ENCODE measurements at regions not wholly inside any gene's neighbourhood (a gene's known extent, or its start where the extent isn't known, plus 50 kb on each side); places are given as distances from the start of the nearest gene placed in this dataset.

GRCh38 chr6:1040393-1040792 lies 271.5 kb upstream of the FOXQ1 start (continued):
- TF ChIP-seq SP2 (tag by site-specific recombination; IDR thresholded peaks at IDR 0.05) (no peak), KLF10 (tag by site-specific recombination; IDR thresholded peaks at IDR 0.05) (no peak)

- no peak for TF ChIP-seq ZBTB8A (tag by site-specific recombination; IDR thresholded peaks at IDR 0.05)
- no peak for TF ChIP-seq ZNF248 (tag by site-specific recombination; IDR thresholded peaks at IDR 0.05)
- TF ChIP-seq SP2 (tag by site-specific recombination; IDR thresholded peaks at IDR 0.05) = no peak
- TF ChIP-seq ZBTB44 (tag by site-specific recombination; IDR thresholded peaks at IDR 0.05) = no peak
- ChIA-PET POLR2A (no interaction called here), CTCF (no interaction called here)
- Histone ChIP-seq H3K4me3 (ENCODE audit: low read depth, low read length) (no peak overlapping the region), H3K27ac (ENCODE audit: extremely low read depth, low read depth, low read length) (no peak overlapping the region), H3K9me3 (ENCODE audit: control insufficient read depth, insufficient read depth, low read depth, low read length) (no peaks in the 10 kb centered on the region), H3K4me1 (ENCODE audit: control insufficient read depth, insufficient read depth, low read length) (peaks cover 4% of the 10 kb centered on the region), H3K36me3 (ENCODE audit: control insufficient read depth in 2 of 2, insufficient read depth in 1 of 2, low read length in 2 of 2) (no peaks in the 10 kb centered on the region)
Measured at GRCh38 chr6:1039746-1040145, 272.2 kb upstream of the FOXQ1 start.

GRCh38 chr6:1039191-1039590 lies 272.7 kb upstream of the FOXQ1 start:
- ChIA-PET POLR2A (no interaction called here), CTCF (no interaction called here)
- H3K36me3 ChIP-seq (ENCODE audit: control insufficient read depth in 2 of 2, insufficient read depth in 1 of 2, low read length in 2 of 2) = no peaks in the 10 kb centered on the region
- H3K4me3 ChIP-seq (ENCODE audit: low read depth, low read length) = no peak overlapping the region
- no peak overlapping the region for H3K27ac ChIP-seq (ENCODE audit: extremely low read depth, low read depth, low read length)
- no peaks in the 10 kb centered on the region for H3K9me3 ChIP-seq (ENCODE audit: control insufficient read depth, insufficient read depth, low read depth, low read length)
- H3K4me1 ChIP-seq (ENCODE audit: control insufficient read depth, insufficient read depth, low read length) = no peaks in the 10 kb centered on the region; the same call in 1 of the 2 replicates
- TF ChIP-seq ZNF529 (tag by site-specific recombination; IDR thresholded peaks at IDR 0.05; ENCODE audit: insufficient replicate concordance) = no peak
- TF ChIP-seq ZBTB6 (tag by site-specific recombination; IDR thresholded peaks at IDR 0.05) = no peak
- TF ChIP-seq ZNF335 (tag by site-specific recombination; conservative IDR thresholded peaks at IDR 0.05) = no peak
- no peak for TF ChIP-seq ZNF558 (tag by site-specific recombination; IDR thresholded peaks at IDR 0.05)
- TF ChIP-seq ZNF148 (tag by site-specific recombination; IDR thresholded peaks at IDR 0.05; ENCODE audit: borderline replicate concordance) = no peak
- TF ChIP-seq ZNF664 (tag by site-specific recombination; IDR thresholded peaks at IDR 0.05) = no peak
- no peak for TF ChIP-seq KLF17 (tag by site-specific recombination; IDR thresholded peaks at IDR 0.05)
- TF ChIP-seq ZBTB1 (tag by site-specific recombination; IDR thresholded peaks at IDR 0.05) = no peak
- no peak for TF ChIP-seq ZNF792 (tag by site-specific recombination; IDR thresholded peaks at IDR 0.05)
- TF ChIP-seq ZNF112 (tag by site-specific recombination; IDR thresholded peaks at IDR 0.05) = no peak
- TF ChIP-seq ZNF701 (tag by site-specific recombination; IDR thresholded peaks at IDR 0.05) = no peak
- no peak for TF ChIP-seq ZNF580 (tag by site-specific recombination; IDR thresholded peaks at IDR 0.05)
- TF ChIP-seq AEBP2 (tag by site-specific recombination; IDR thresholded peaks at IDR 0.05; ENCODE audit: borderline replicate concordance) = no peak
- no peak for TF ChIP-seq ZNF513 (tag by site-specific recombination; IDR thresholded peaks at IDR 0.05)
